GM21825 (cell line): ENCODE measurements at regions not wholly inside any gene's neighbourhood (a gene's known extent, or its start where the extent isn't known, plus 50 kb on each side); places are given as distances from the start of the nearest gene placed in this dataset.

Experiments
- ATAC-seq: cut with Tn5 transposase; IDR thresholded peaks from one replicate; pipeline ENCODE4 v1.9.1; 2021; ENCODE audit warnings: mild to moderate bottlenecking, moderate library complexity; ENCODE audit not compliant: unreplicated experiment

- ATAC-seq, result no peak
Measured at GRCh38 chr11:32003335-32003734, 87.5 kb upstream of the RCN1 start.

DNA sequence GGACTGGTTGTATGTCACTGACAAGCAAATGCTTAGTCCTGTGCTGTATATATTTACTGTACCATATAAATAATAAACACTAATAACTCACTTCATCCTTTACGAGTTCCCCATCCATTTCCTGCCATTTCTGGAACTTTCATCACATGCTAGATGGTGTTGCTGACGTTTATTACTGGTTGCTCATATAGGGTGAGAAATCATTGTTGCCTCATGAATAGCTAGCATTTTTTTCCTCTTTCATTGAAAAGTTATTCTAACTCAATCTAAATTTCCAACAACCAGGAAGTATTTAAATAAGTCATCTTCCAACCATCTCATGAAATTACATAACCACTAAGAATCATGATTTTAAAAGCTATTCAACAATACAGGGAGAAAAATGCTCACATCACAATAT, 88.6 kb upstream of the RCN1 start:
- no peak for ATAC-seq

- no peak for ATAC-seq
Measured at GRCh38 chr11:31997955-31998354, 92.9 kb upstream of the RCN1 start.

- no peak for ATAC-seq
Measured at GRCh38 chr11:31996159-31996881, 94.6 kb upstream of the RCN1 start.

DNA sequence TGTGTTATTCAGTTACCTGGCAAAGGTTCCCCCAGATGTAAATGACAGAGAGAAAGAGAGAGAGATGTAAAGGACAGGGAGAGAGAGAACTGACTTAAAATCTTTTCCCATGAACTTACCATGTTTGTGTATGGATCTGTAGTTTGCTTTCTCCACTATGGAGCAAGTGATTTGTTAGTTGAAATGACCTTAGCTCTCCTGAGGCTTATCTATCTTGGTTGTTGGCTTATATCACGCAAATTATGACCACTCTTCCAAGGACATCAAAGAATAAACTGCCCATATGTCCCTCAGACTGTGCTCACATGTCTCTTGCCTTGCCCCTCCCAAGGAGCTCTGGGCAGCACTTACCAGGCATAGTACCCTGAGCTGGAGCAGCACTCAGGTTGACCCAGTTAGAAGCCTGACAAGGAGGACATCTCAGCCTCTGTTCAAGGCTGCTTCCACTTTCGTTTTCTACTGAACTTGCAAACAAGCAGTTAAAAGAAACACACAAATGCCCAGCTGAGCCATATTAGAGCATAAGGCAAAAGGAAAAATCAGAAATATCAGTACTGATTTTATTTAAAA, 95.3 kb upstream of the RCN1 start:
- peak; percentile 74 for ATAC-seq

DNA sequence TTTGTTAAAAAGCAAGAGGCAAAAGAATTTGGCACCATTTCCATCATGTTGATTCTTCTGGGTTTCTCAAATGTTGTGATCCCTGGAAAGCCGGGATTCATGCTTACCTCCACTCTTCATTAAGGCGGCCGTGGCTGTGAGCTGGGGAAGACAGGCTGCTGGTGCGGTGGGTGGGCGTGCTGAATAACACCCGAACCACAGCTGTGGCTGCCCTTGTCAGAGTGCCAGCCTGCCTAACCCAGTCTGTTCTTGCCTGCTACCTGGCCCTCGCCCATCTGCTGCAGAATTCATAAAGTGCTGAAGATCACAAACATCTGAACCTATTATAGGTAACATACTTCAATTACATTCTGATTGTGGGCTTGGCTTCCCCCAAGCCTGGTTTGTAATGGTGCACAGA, 95.8 kb upstream of the RCN1 start:
- ATAC-seq, result no peak

GRCh38 chr11:31987118-31988005, 103.5 kb upstream of the RCN1 start:
- no peak for ATAC-seq

GRCh38 chr11:31986201-31986889, 104.5 kb upstream of the RCN1 start:
- no peak for ATAC-seq

GRCh38 chr11:31981457-31981856, 109.4 kb upstream of the RCN1 start:
- ATAC-seq, result no peak

DNA sequence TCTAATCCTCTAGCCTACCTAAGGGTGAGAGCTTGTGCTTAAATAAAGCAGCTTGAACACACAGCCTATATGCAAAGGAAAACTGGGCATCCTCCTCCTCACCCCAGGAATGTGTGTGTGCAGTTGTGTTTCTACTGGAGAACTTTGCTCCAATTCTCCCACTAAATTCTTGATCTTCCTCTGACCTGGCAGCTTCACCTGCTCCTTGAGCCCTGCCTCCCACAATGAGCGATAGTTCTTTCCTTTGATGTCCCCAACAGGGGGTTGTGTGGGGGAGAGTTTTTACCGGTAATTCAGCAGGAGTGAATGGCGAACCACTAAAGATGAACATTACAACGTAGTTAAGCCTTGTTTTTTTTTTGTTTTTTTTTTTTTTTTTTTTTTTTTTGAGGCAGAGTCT, 113.5 kb upstream of the RCN1 start:
- ATAC-seq, result no peak

GRCh38 chr11:31974366-31975136, 116.3 kb upstream of the RCN1 start:
- no peak for ATAC-seq

GRCh38 chr11:31973172-31973571, 117.7 kb upstream of the RCN1 start:
- ATAC-seq, result no peak

- ATAC-seq, result no peak
Measured at GRCh38 chr11:31972623-31973022, 118.3 kb upstream of the RCN1 start.

DNA sequence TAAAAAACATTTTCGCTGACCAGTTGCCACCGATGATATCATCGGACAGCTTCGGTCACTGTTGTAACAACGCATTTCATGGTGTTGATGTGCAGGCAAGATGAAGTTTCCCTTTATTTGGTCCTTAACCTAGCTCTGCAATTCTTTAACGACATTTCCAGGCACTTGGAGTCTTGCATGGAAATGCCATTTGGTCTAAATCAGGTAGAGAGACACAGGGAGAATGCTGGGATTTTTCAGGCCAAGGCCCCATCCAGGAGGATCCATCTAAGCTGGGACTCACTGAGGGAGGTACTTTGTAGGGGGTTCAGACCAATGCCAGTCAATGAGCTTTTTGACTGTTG, 121.5 kb upstream of the RCN1 start:
- no peak for ATAC-seq

- no peak for ATAC-seq
Measured at GRCh38 chr11:31968461-31969358, 122.2 kb upstream of the RCN1 start.

- no peak for ATAC-seq
Measured at GRCh38 chr11:31967404-31968130, 123.3 kb upstream of the RCN1 start.

DNA sequence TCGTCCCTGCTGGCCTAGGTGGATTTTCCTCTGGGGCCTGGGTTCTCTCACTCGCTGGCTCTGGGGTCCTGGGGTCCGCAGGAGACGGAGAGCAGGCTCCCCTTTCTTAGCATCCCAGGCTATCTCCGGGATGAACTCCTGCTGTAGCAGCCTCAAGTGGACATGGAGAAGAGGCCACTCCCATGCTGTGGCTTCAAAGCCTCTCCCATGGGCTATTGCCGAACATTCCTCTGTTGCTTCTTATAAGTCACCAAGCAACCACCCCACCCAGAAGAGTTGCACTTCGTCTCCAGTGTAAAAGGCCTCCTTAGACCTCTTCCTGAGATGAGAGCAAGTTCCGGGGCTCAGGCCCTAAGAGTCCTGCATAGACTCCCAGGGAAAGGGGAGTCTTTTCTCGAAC, 124.0 kb upstream of the RCN1 start:
- no peak for ATAC-seq

- ATAC-seq, result no peak
Measured at GRCh38 chr11:31964181-31964580, 126.7 kb upstream of the RCN1 start.

GRCh38 chr11:31960126-31960525, 130.7 kb upstream of the RCN1 start:
- no peak for ATAC-seq
